Osteoblast (primary cell): ENCODE measurements at regions not wholly inside any gene's neighbourhood (a gene's known extent, or its start where the extent isn't known, plus 50 kb on each side); places are given as distances from the start of the nearest gene placed in this dataset.

Source experiments
- DNase-seq: peaks from one replicate; pipeline ENCODE4 v3.0.0; 2011; ENCODE audit warnings: low spot score, mixed read lengths; ENCODE audit not compliant: insufficient read length; ENCODE audit errors: missing footprints
- H2AFZ ChIP-seq: 2 replicates; pipeline ENCODE4 v1.6.0; 2011; ENCODE audit warnings: mild to moderate bottlenecking, low read length
- H3K27ac ChIP-seq: 2 replicates; pipeline ENCODE4 v1.5.1; 2011; ENCODE audit warnings: mild to moderate bottlenecking, low read depth, low read length, moderate library complexity
- H3K27me3 ChIP-seq: 2 replicates; pipeline ENCODE4 v1.6.0; 2012; ENCODE audit warnings: mild to moderate bottlenecking, control low read depth, inconsistent platforms, low read length, moderate library complexity; ENCODE audit not compliant: insufficient read depth
- H3K36me3 ChIP-seq: 2 replicates; pipeline ENCODE4 v1.5.1; 2011; ENCODE audit warnings: mild to moderate bottlenecking, low read length, control low read depth, moderate library complexity; ENCODE audit not compliant: insufficient read depth
- H3K4me1 ChIP-seq: 2 replicates; pipeline ENCODE4 v1.5.1; 2011; ENCODE audit warnings: mild to moderate bottlenecking, low read length, control low read depth, moderate library complexity; ENCODE audit not compliant: insufficient read depth
- H3K4me2 ChIP-seq: 2 replicates; pipeline ENCODE4 v1.6.0; 2011; ENCODE audit warnings: mild to moderate bottlenecking, low read length; ENCODE audit not compliant: insufficient read depth
- H3K4me3 ChIP-seq: fragments of 200-600 bp; sonication (generic); 3 replicates; pipeline ENCODE4 v1.5.1; 2012; ENCODE audit warnings: mild to moderate bottlenecking, low read length, inconsistent platforms; ENCODE audit not compliant: insufficient read depth
- H3K79me2 ChIP-seq: 2 replicates; pipeline ENCODE4 v1.6.0; 2012; ENCODE audit warnings: mild to moderate bottlenecking, low read length, control low read depth, inconsistent platforms; ENCODE audit not compliant: insufficient read depth
- H3K9me3 ChIP-seq: 2 replicates; pipeline ENCODE4 v1.5.1; 2011; ENCODE audit warnings: low read depth, low read length, control low read depth
- H4K20me1 ChIP-seq: 2 replicates; pipeline ENCODE4 v1.6.0; 2012; ENCODE audit warnings: mild to moderate bottlenecking, low read length, control low read depth; ENCODE audit not compliant: insufficient read depth
- TF ChIP-seq, protein P1 (sequence below): IDR thresholded peaks from 2 replicates; pipeline ENCODE4 v1.5.1; 2011; ENCODE audit warnings: mild to moderate bottlenecking, low read depth, low read length, moderate library complexity; ENCODE audit errors: extremely low read depth

DNA sequence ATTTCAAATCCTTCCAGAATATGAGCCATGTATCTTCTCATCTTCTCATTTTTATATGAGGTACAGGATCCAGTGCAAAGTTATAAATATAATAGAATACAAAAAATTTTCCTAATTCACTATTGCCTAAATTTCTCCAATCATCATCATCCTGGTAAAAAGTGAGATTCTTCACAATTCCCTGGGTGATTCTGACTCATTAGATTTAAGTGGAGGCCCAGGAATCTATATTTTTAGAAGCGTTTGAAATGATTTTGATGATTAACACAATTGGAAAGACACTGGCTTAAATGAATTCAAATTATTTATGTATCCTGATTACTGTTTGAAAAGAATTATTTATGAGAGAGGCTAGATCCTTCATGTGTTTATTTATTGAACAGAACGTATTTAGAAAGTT lies 380.3 kb upstream of the PDE3A start:
- no peaks in the 10 kb centered on the region for H4K20me1 ChIP-seq
- H3K36me3 ChIP-seq, result no peaks in the 10 kb centered on the region
- peak overlapping the region; percentile 37 for H3K4me3 ChIP-seq
- H3K79me2 ChIP-seq, result no peaks in the 10 kb centered on the region
- no peaks in the 10 kb centered on the region for H3K27me3 ChIP-seq
- peak overlapping the region; percentile 44 for H3K27ac ChIP-seq
- H2AFZ ChIP-seq, result peak overlapping the region; percentile 1
- DNase-seq, result no peak
- H3K4me2 ChIP-seq, result peak overlapping the region; percentile 64
- peaks cover 18% of the 10 kb centered on the region for H3K4me1 ChIP-seq
- no peaks in the 10 kb centered on the region for H3K9me3 ChIP-seq
- TF ChIP-seq, protein P1, sequence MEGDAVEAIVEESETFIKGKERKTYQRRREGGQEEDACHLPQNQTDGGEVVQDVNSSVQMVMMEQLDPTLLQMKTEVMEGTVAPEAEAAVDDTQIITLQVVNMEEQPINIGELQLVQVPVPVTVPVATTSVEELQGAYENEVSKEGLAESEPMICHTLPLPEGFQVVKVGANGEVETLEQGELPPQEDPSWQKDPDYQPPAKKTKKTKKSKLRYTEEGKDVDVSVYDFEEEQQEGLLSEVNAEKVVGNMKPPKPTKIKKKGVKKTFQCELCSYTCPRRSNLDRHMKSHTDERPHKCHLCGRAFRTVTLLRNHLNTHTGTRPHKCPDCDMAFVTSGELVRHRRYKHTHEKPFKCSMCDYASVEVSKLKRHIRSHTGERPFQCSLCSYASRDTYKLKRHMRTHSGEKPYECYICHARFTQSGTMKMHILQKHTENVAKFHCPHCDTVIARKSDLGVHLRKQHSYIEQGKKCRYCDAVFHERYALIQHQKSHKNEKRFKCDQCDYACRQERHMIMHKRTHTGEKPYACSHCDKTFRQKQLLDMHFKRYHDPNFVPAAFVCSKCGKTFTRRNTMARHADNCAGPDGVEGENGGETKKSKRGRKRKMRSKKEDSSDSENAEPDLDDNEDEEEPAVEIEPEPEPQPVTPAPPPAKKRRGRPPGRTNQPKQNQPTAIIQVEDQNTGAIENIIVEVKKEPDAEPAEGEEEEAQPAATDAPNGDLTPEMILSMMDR, result no peak

DNA sequence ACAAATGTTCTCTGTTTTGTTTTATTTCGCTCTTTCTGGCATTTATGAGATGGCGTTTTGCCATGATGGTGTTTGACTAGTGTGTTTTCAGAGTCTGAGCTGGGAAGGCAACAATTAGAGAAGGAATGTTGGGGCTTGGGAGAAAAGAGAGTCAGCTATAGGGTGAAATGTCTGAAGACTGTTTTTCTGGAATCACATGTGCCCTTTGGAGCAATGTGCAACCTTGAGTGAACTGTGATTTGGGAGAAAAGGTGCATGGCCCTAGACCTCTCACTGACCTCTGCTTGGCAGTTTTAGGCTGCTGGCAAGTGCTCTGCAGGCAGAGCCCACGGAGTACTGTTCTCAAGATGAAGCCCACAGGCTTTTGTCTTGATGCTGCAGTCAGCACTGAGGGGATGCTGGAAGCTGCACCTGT lies 379.9 kb upstream of the PDE3A start:
- Histone ChIP-seq H3K4me1 (peaks cover 18% of the 10 kb centered on the region), H3K36me3 (no peaks in the 10 kb centered on the region), H4K20me1 (no peaks in the 10 kb centered on the region), H2AFZ (peak overlapping the region; percentile 1), H3K79me2 (no peaks in the 10 kb centered on the region), H3K27ac (peak overlapping the region; percentile 44), H3K4me2 (peak overlapping the region; percentile 64), H3K27me3 (no peaks in the 10 kb centered on the region), H3K4me3 (peak overlapping the region; percentile 37), H3K9me3 (no peaks in the 10 kb centered on the region)
- TF ChIP-seq, protein P1, result no peak
- no peak for DNase-seq

DNA sequence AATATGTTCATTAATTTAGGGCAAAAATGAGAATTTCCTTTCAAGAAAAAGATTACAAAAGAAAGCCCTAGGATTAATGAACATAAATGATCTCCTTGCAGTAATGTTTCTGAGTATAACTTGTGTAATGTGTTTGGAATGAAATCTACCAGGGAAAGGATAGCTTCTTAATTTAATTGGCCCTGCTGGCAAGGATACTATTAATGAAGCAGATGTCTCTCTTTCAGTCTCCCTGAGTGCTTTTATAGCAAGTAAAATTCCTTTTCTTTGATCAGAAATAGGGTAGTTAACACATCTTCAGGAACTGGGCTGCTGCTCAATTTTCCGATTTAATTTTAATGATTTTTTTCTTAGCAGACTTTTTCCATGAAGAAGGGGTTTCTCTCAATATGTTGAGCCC lies 379.4 kb upstream of the PDE3A start:
- no peak for DNase-seq

DNA sequence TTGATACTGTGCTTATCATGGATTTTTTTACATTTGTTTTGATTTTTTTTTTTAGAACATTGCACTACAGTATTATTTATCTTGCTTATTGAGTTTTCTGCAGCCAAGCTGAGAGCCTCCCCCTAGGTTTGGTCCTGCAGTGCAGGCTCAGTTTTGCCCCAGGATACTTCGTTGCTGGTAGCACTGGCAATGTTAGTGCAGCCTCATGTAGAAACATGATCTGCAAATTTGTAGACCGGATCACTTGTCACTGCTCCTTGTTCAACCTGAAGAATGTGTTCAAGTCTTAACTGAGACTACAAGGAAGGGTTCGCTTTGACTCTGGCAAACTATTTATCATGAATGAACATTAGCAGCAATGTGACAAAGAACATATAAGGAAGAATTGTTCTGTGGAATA lies 377.2 kb upstream of the PDE3A start:
- H2AFZ ChIP-seq, result no peak overlapping the region
- no peak overlapping the region for H3K4me3 ChIP-seq
- no peaks in the 10 kb centered on the region for H4K20me1 ChIP-seq
- no peaks in the 10 kb centered on the region for H3K27me3 ChIP-seq
- TF ChIP-seq, protein P1, result no peak
- no peaks in the 10 kb centered on the region for H3K79me2 ChIP-seq
- no peaks in the 10 kb centered on the region for H3K9me3 ChIP-seq
- H3K27ac ChIP-seq, result no peak overlapping the region
- H3K36me3 ChIP-seq, result no peaks in the 10 kb centered on the region
- H3K4me2 ChIP-seq, result no peak overlapping the region
- no peak for DNase-seq
- peaks cover 18% of the 10 kb centered on the region for H3K4me1 ChIP-seq

More for the DNA sequence above, 379.4 kb upstream of the PDE3A start:
- peaks cover 18% of the 10 kb centered on the region for H3K4me1 ChIP-seq
- H3K27me3 ChIP-seq, result no peaks in the 10 kb centered on the region
- no peaks in the 10 kb centered on the region for H4K20me1 ChIP-seq
- peak overlapping the region; percentile 64 for H3K4me2 ChIP-seq
- no peaks in the 10 kb centered on the region for H3K36me3 ChIP-seq
- H3K9me3 ChIP-seq, result no peaks in the 10 kb centered on the region
- H3K27ac ChIP-seq, result peak overlapping the region; percentile 44
- no peak overlapping the region for H2AFZ ChIP-seq
- TF ChIP-seq, protein P1, result no peak
- H3K4me3 ChIP-seq, result no peak overlapping the region
- no peaks in the 10 kb centered on the region for H3K79me2 ChIP-seq
